Heart right ventricle (tissue), 16 donors: ENCODE measurements at regions not wholly inside any gene's neighbourhood (a gene's known extent, or its start where the extent isn't known, plus 50 kb on each side); places are given as distances from the start of the nearest gene placed in this dataset.

Source experiments
- ATAC-seq, 8 donors: fragments of 200-7000 bp; cut with Tn5 transposase; one replicate each; pipeline ENCODE4 v1.9.1; 2020; ENCODE audit warnings: mild to moderate bottlenecking in 8 of 8, moderate library complexity in 8 of 8, moderate number of reproducible peaks in 1 of 8
- DNase-seq, 2 donors: peaks; one replicate each; pipeline ENCODE4 v3.0.0-alpha.2; 2020
- H3K27ac ChIP-seq, 10 donors: fragments of 200-600 bp; sonication (generic) in 2 of 10; one replicate each; pipeline versions ENCODE4 v1.5.0 to v1.8.0; 2020 to 2022; ENCODE audit warnings: mild to moderate bottlenecking in 3 of 10
- H3K27me3 ChIP-seq, 7 donors: fragments of 200-600 bp; one replicate each; pipeline ENCODE4 v1.8.0; 2021 to 2022; ENCODE audit warnings: mild to moderate bottlenecking in 2 of 7
- H3K36me3 ChIP-seq, 9 donors: fragments of 200-600 bp; sonication (generic) in 1 of 9; one replicate each; pipeline versions ENCODE4 v1.5.0 to v1.8.0; 2020 to 2022; ENCODE audit warnings: mild to moderate bottlenecking in 2 of 9
- H3K4me1 ChIP-seq, 9 donors: fragments of 200-600 bp; sonication (generic) in 1 of 9; one replicate each; pipeline versions ENCODE4 v1.5.0 to v1.8.0; 2020 to 2022; ENCODE audit warnings: mild to moderate bottlenecking in 4 of 9
- H3K4me3 ChIP-seq, 10 donors: fragments of 200-600 bp; sonication (generic) in 2 of 10; one replicate each; pipeline versions ENCODE4 v1.5.0 to v1.8.0; 2020 to 2022; ENCODE audit warnings: mild to moderate bottlenecking in 7 of 10, moderate library complexity in 2 of 10
- H3K9me3 ChIP-seq, 11 donors: fragments of 200-600 bp in 10 of 11; sonication (generic) in 2 of 11; one replicate each; pipeline versions ENCODE4 v1.5.0 to v1.8.0; 2013 to 2022; ENCODE audit warnings: mild to moderate bottlenecking in 2 of 11, control low read depth in 1 of 11, moderate library complexity in 1 of 11
- CTCF ChIP-seq, 9 donors: fragments of 200-600 bp; sonication (generic) in 2 of 9; IDR thresholded peaks; one replicate each; pipeline versions ENCODE4 v1.5.0 to v1.8.0; 2021 to 2022; ENCODE audit warnings: antibody characterized with exemption in 9 of 9, mild to moderate bottlenecking in 5 of 9, moderate library complexity in 1 of 9
- WGBS, 2 donors: extraction: QIAGEN DNeasy Blood & Tissue Kit; methylation state at CpG; one replicate each; pipeline ENCODE4 v1.1.7; 2013; ENCODE audit warnings: inconsistent platforms in 1 of 2; 5-methylcytosine and 5-hydroxymethylcytosine counted together
- intact Hi-C, 10 donors: fragments of 100-400 bp; cut with DNase I; formaldehyde crosslinking; loops; one replicate each; pipeline versions ENCODE4 v1.11.1 to v1.14.2; 2022
- donor health status: Arrhythmogenic right ventricular cardiomyopathy.
- donor health status: ischemic (EF 13 %, LVEDD 7.1; RV severe dilation, severe dysfunction).
- donor health status: healthy with polysubstance abuse.
- donor health status: DM: no; HTN: yes; CAD: no.
- donor health status: DM: no; HTN: no; CAD: no.
- donor health status: ischemic (EF 25% LVEDD 6.9; RV normal size, moderate dysfunction).
- donor health status: ischemic (EF 25% LVEDD 5.7; RV mildly dilated, moderate dysfunction).
- donor health status: healthy.
- donor health status: DM: yes; HTN: yes; CAD: no.
- donor health status: Ischemic cardiomyopathy.
- donor health status: ischemic (EF 35%, LVEDD 5.7; RV mildly dilated, moderate dysfunction).
- donor health status: nonischemic (EF 11% LVEDD 7.7; RV severe dilation, severe dysfunction).
- donor health status: DM: yes; HTN: yes; CAD: no.
- donor health status: PGD.
- donor health status: ischemic (EF 29% LVEDD 5.4; RV normal size, mild dysfunction).
- donor health status: nonischemic (EF 23%, LVEDD 6.1; RV moderate dilation, normal function).

GRCh38 chr1:222096476-222096772, 354.5 kb upstream of the DUSP10 start:
- H3K4me1 ChIP-seq: peaks cover 0 to 15% (median 0%) of the 10 kb centered on the region in 9 donors
- 96 to 97% methylated on average over 1 of the region's 1 CpG for WGBS, 2 donors
- H3K27me3 ChIP-seq: peaks cover 0 to 9% (median 0%) of the 10 kb centered on the region in 7 donors
- no peaks in the 10 kb centered on the region for H3K9me3 ChIP-seq
- H3K4me3 ChIP-seq: no peak overlapping the region
- intact Hi-C loops: loop anchor here in 6 of 10 donors (1.0 to 10.0 kb wide), 5 partner anchors 20 to 361 kb away; no protein-coding TSS in a partner anchor
- no peaks in the 10 kb centered on the region for H3K36me3 ChIP-seq
- no peak overlapping the region for H3K27ac ChIP-seq
- peak in 2 of 9 donors; percentile 25 to 27 for TF ChIP-seq CTCF (IDR thresholded peaks at IDR 0.05)
- ATAC-seq (no peak), DNase-seq (no peak)

- Histone ChIP-seq H3K27ac (no peak overlapping the region), H3K4me1 (peaks cover 0 to 15% (median 0%) of the 10 kb centered on the region in 9 donors), H3K9me3 (no peaks in the 10 kb centered on the region), H3K36me3 (no peaks in the 10 kb centered on the region), H3K4me3 (no peak overlapping the region), H3K27me3 (peaks cover 0 to 6% (median 0%) of the 10 kb centered on the region in 7 donors)
- ATAC-seq (peak in 1 of 8 donors; percentile 42), DNase-seq (peak in 1 of 2 donors; percentile 19)
- intact Hi-C loops: loop anchor here in 6 of 10 donors (1.0 to 10.0 kb wide), 5 partner anchors 21 to 361 kb away; no protein-coding TSS in a partner anchor
- WGBS, 2 donors: 51 to 65% methylated on average over 11 of the region's 11 CpGs
- TF ChIP-seq CTCF (IDR thresholded peaks at IDR 0.05): peak; percentile 51 to 94 (median 78)
Measured at GRCh38 chr1:222095606-222096475, 354.0 kb upstream of the DUSP10 start.

- H3K9me3 ChIP-seq: no peaks in the 10 kb centered on the region
- H3K4me3 ChIP-seq: no peak overlapping the region
- peaks cover 0 to 15% (median 0%) of the 10 kb centered on the region in 9 donors for H3K4me1 ChIP-seq
- H3K27me3 ChIP-seq: peaks cover 0 to 6% (median 0%) of the 10 kb centered on the region in 7 donors
- intact Hi-C loops: loop anchor here in 3 of 10 donors (10.0 kb wide), 1 partner anchor 361 kb away; no protein-coding TSS in a partner anchor
- no peaks in the 10 kb centered on the region for H3K36me3 ChIP-seq
- no peak for TF ChIP-seq CTCF (IDR thresholded peaks at IDR 0.05)
- no peak for DNase-seq
- no peak overlapping the region for H3K27ac ChIP-seq
- no peak for ATAC-seq
- WGBS, 2 donors: 79 to 94% methylated on average over 4 of the region's 4 CpGs
Measured at GRCh38 chr1:222093518-222093917, 351.6 kb upstream of the DUSP10 start.

GRCh38 chr1:222090103-222090502, 348.2 kb upstream of the DUSP10 start:
- H3K27ac ChIP-seq: no peak overlapping the region
- intact Hi-C loops: loop anchor here in 3 of 10 donors (10.0 kb wide), 1 partner anchor 365 kb away; no protein-coding TSS in a partner anchor

More at GRCh38 chr1:222090103-222090502, 348.2 kb upstream of the DUSP10 start:
- ATAC-seq: no peak
- peaks cover 0 to under 1% (median 0%) of the 10 kb centered on the region in 9 donors for H3K4me1 ChIP-seq
- H3K9me3 ChIP-seq: no peaks in the 10 kb centered on the region
- no peak for TF ChIP-seq CTCF (IDR thresholded peaks at IDR 0.05)
- H3K27me3 ChIP-seq: no peaks in the 10 kb centered on the region
- no peak overlapping the region for H3K4me3 ChIP-seq
- DNase-seq: no peak
- 78 to 84% methylated on average over 4 of the region's 4 CpGs for WGBS, 2 donors
- no peaks in the 10 kb centered on the region for H3K36me3 ChIP-seq
